OCI-LY7 (cell line): ENCODE measurements at regions not wholly inside any gene's neighbourhood (a gene's known extent, or its start where the extent isn't known, plus 50 kb on each side); places are given as distances from the start of the nearest gene placed in this dataset.

Source experiments
- CTCF ChIP-seq: fragments of 200-600 bp; sonication (generic); conservative IDR thresholded peaks from 2 replicates; pipeline ENCODE4 v1.5.1; 2014; ENCODE audit warnings: mild to moderate bottlenecking, antibody characterized with exemption, low read length, moderate library complexity, mixed read lengths
- EZH2phosphoT487 ChIP-seq: fragments of 200-600 bp; sonication (generic); IDR thresholded peaks from 2 replicates; pipeline ENCODE4 v1.6.1; 2018; ENCODE audit warnings: low read depth, borderline replicate concordance, mild to moderate bottlenecking, mixed run types, antibody characterized with exemption, low read length, moderate library complexity, mixed read lengths

GRCh38 chr15:25180606-25181292 is 226.0 kb downstream of the SNRPN start:
- TF ChIP-seq CTCF (no peak), EZH2phosphoT487 (no peak)
